ENCODE measurements at regions not wholly inside any gene's neighbourhood (a gene's known extent, or its start where the extent isn't known, plus 50 kb on each side); places are given as distances from the start of the nearest gene placed in this dataset.

DNA sequence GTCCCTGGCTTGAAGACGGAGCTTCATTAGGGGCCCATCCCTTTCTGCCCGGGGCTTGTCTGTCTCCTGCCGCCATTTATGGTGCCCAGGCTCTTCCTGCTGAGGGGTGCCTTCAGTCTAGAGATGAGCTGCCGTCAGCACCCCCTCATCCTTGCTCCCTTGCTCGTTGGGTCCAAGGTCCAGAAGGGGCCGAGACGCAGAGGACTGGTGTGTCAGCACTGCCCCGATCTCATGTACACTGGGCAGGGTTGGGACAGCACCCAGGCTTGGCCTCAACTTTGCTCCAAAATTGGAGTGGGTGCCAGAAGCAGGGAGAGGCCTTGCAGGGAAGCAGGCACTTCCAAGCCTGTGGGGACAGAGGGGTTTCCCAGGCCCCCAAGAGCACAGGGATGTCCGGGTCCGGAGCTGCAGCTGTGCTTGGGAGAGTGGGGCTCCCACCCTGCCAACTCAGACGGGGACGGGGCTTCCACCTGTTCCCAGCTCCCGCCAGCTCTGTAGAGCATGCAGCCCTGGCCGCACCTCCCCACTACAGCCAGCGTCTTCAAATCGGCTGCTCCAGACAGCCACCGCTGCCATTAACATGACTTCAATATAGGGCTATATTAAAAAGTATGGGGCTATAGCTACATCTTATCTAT, 488.8 kb downstream of the TENT5A start:
- TF ChIP-seq, protein P1, sequence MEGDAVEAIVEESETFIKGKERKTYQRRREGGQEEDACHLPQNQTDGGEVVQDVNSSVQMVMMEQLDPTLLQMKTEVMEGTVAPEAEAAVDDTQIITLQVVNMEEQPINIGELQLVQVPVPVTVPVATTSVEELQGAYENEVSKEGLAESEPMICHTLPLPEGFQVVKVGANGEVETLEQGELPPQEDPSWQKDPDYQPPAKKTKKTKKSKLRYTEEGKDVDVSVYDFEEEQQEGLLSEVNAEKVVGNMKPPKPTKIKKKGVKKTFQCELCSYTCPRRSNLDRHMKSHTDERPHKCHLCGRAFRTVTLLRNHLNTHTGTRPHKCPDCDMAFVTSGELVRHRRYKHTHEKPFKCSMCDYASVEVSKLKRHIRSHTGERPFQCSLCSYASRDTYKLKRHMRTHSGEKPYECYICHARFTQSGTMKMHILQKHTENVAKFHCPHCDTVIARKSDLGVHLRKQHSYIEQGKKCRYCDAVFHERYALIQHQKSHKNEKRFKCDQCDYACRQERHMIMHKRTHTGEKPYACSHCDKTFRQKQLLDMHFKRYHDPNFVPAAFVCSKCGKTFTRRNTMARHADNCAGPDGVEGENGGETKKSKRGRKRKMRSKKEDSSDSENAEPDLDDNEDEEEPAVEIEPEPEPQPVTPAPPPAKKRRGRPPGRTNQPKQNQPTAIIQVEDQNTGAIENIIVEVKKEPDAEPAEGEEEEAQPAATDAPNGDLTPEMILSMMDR (IDR thresholded peaks at IDR 0.05): no peak
- no peak for TF ChIP-seq POLR2A (IDR thresholded peaks at IDR 0.05)

Data from prostate gland (tissue), 2 donors.